Hindlimb muscle (tissue), 1 donor: ENCODE measurements at regions not wholly inside any gene's neighbourhood (a gene's known extent, or its start where the extent isn't known, plus 50 kb on each side); places are given as distances from the start of the nearest gene placed in this dataset.
A peak's percentile ranks its signal among the peaks of the same experiment; 100 is the strongest.

Source experiments
- DNase-seq: peaks from one replicate; pipeline ENCODE4 v3.0.0-alpha.2; 2013

- no peak for DNase-seq
Measured at GRCh38 chr1:2919841-2920240, 101.4 kb upstream of the ACTRT2 start.

- no peak for DNase-seq
Measured at GRCh38 chr1:2920421-2921015, 100.7 kb upstream of the ACTRT2 start.

- DNase-seq = no peak
Measured at GRCh38 chr1:2921970-2922686, 99.1 kb upstream of the ACTRT2 start.

GRCh38 chr1:2923351-2923750 lies 97.9 kb upstream of the ACTRT2 start:
- no peak for DNase-seq

- no peak for DNase-seq
Measured at GRCh38 chr1:2925291-2925690, 96.0 kb upstream of the ACTRT2 start.

GRCh38 chr1:2925918-2926317 lies 95.3 kb upstream of the ACTRT2 start:
- DNase-seq = no peak

- DNase-seq = no peak
Measured at GRCh38 chr1:2926447-2927055, 94.7 kb upstream of the ACTRT2 start.

- DNase-seq = peak; percentile 71
Measured at GRCh38 chr1:2927393-2928360, 93.6 kb upstream of the ACTRT2 start.

- DNase-seq = no peak
Measured at GRCh38 chr1:2928366-2929325, 92.6 kb upstream of the ACTRT2 start.

- DNase-seq = no peak
Measured at GRCh38 chr1:2929335-2929734, 91.9 kb upstream of the ACTRT2 start.

GRCh38 chr1:2930016-2930815 lies 91.1 kb upstream of the ACTRT2 start:
- no peak for DNase-seq

- DNase-seq = no peak
Measured at GRCh38 chr1:2930913-2931723, 90.1 kb upstream of the ACTRT2 start.

GRCh38 chr1:2931724-2932401 lies 89.4 kb upstream of the ACTRT2 start:
- no peak for DNase-seq

GRCh38 chr1:2932671-2933350 lies 88.5 kb upstream of the ACTRT2 start:
- DNase-seq = no peak

GRCh38 chr1:2933431-2934155 lies 87.7 kb upstream of the ACTRT2 start:
- DNase-seq = no peak

GRCh38 chr1:2934156-2934540 lies 87.1 kb upstream of the ACTRT2 start:
- DNase-seq = no peak

- DNase-seq = no peak
Measured at GRCh38 chr1:2934642-2935081, 86.6 kb upstream of the ACTRT2 start.

- no peak for DNase-seq
Measured at GRCh38 chr1:2935184-2935583, 86.1 kb upstream of the ACTRT2 start.
